Body of pancreas (tissue), 4 donors: ENCODE measurements at regions not wholly inside any gene's neighbourhood (a gene's known extent, or its start where the extent isn't known, plus 50 kb on each side); places are given as distances from the start of the nearest gene placed in this dataset.

ENCODE experiments used
- CTCF ChIP-seq, 7 experiments: fragments of 450-650 bp in 4 of 7; fragments of 200-600 bp in 3 of 7; sonication (generic) in 3 of 7; IDR thresholded peaks; one replicate each; pipeline ENCODE4 v1.5.1; 2016 to 2019; ENCODE audit warnings: antibody characterized with exemption in 7 of 7
- POLR2A ChIP-seq, 3 donors: fragments of 450-650 bp; IDR thresholded peaks; one replicate each; pipeline ENCODE4 v1.6.1; 2016; ENCODE audit warnings: antibody characterized with exemption in 3 of 3, mild to moderate bottlenecking in 2 of 3

- no peak for TF ChIP-seq CTCF (IDR thresholded peaks at IDR 0.05)
- no peak for TF ChIP-seq POLR2A (IDR thresholded peaks at IDR 0.05)
Measured at GRCh38 chr13:44637581-44637980, 61.5 kb upstream of the TSC22D1 start.
